Right atrium auricular region (tissue), 2 donors: ENCODE measurements at regions not wholly inside any gene's neighbourhood (a gene's known extent, or its start where the extent isn't known, plus 50 kb on each side); places are given as distances from the start of the nearest gene placed in this dataset.
A peak's percentile ranks its signal among the peaks of the same experiment; 100 is the strongest.

Source experiments
- DNase-seq: peaks from one replicate; pipeline ENCODE4 v3.0.0-alpha.2; 2019; ENCODE audit warnings: low spot score
- H3K27ac ChIP-seq, 2 donors: fragments of 200-600 bp; sonication (generic); 1 replicate in 1 of 2; 2 replicates in 1 of 2; pipeline ENCODE4 v1.5.1; 2016 to 2019
- H3K27me3 ChIP-seq, 2 donors: fragments of 200-600 bp; sonication (generic); one replicate each; pipeline versions ENCODE4 v1.5.1 to v1.6.0; 2017 to 2019
- H3K36me3 ChIP-seq: fragments of 200-600 bp; sonication (generic); one replicate; pipeline ENCODE4 v1.5.1; 2016
- H3K4me1 ChIP-seq, 2 donors: fragments of 200-600 bp; sonication (generic); one replicate each; pipeline versions ENCODE4 v1.5.1 to v1.6.0; 2017 to 2019
- H3K4me3 ChIP-seq, 2 donors: fragments of 200-600 bp; sonication (generic); 1 replicate in 1 of 2; 2 replicates in 1 of 2; pipeline ENCODE4 v1.5.1; 2017 to 2019; ENCODE audit warnings: mild to moderate bottlenecking in 1 of 2, moderate library complexity in 1 of 2
- H3K9me3 ChIP-seq, 2 donors: fragments of 200-600 bp; sonication (generic); one replicate each; pipeline ENCODE4 v1.5.1; 2019
- CTCF ChIP-seq, 2 donors: fragments of 200-600 bp; sonication (generic); IDR thresholded peaks; one replicate each; pipeline ENCODE4 v1.5.1; 2019; ENCODE audit warnings: antibody characterized with exemption in 2 of 2

GRCh38 chr15:70195587-70196305 is 98.0 kb upstream of the TLE3 start:
- Histone ChIP-seq H3K4me1 (peaks cover 0 to 16% of the 10 kb centered on the region in 2 donors), H3K4me3 (no peak overlapping the region), H3K36me3 (no peaks in the 10 kb centered on the region), H3K27ac (peak overlapping the region; percentile 10 to 39), H3K9me3 (peaks cover 0 to 9% of the 10 kb centered on the region in 2 donors), H3K27me3 (no peaks in the 10 kb centered on the region)
- no peak for TF ChIP-seq CTCF (IDR thresholded peaks at IDR 0.05)
- DNase-seq = peak; percentile 85

GRCh38 chr15:70195171-70195570 is 97.5 kb upstream of the TLE3 start:
- Histone ChIP-seq H3K4me1 (peaks cover 0 to 16% of the 10 kb centered on the region in 2 donors), H3K4me3 (no peak overlapping the region), H3K9me3 (peaks cover 0 to 9% of the 10 kb centered on the region in 2 donors), H3K36me3 (no peaks in the 10 kb centered on the region), H3K27me3 (no peaks in the 10 kb centered on the region), H3K27ac (peak overlapping the region; percentile 10 to 38)
- DNase-seq = no peak
- TF ChIP-seq CTCF (IDR thresholded peaks at IDR 0.05) = no peak

- Histone ChIP-seq H3K27me3 (no peaks in the 10 kb centered on the region), H3K4me3 (no peak overlapping the region), H3K27ac (no peak overlapping the region), H3K9me3 (peaks cover 0 to 9% of the 10 kb centered on the region in 2 donors), H3K36me3 (no peaks in the 10 kb centered on the region), H3K4me1 (peaks cover 0 to 16% of the 10 kb centered on the region in 2 donors)
- no peak for DNase-seq
- TF ChIP-seq CTCF (IDR thresholded peaks at IDR 0.05) = no peak
Observed at GRCh38 chr15:70194266-70194665, 96.5 kb upstream of the TLE3 start.

- peaks cover 0 to 16% of the 10 kb centered on the region in 2 donors for H3K4me1 ChIP-seq
- no peaks in the 10 kb centered on the region for H3K27me3 ChIP-seq
- no peak overlapping the region for H3K27ac ChIP-seq
- DNase-seq = no peak
- H3K36me3 ChIP-seq = no peaks in the 10 kb centered on the region
- H3K9me3 ChIP-seq = peaks cover 0 to 9% of the 10 kb centered on the region in 2 donors
- no peak for TF ChIP-seq CTCF (IDR thresholded peaks at IDR 0.05)
- no peak overlapping the region for H3K4me3 ChIP-seq
Observed at GRCh38 chr15:70193734-70194133, 96.0 kb upstream of the TLE3 start.

GRCh38 chr15:70192490-70192889 is 94.8 kb upstream of the TLE3 start:
- Histone ChIP-seq H3K4me3 (no peak overlapping the region), H3K4me1 (peaks cover 0 to 16% of the 10 kb centered on the region in 2 donors), H3K9me3 (peaks cover 0 to 9% of the 10 kb centered on the region in 2 donors), H3K27me3 (no peaks in the 10 kb centered on the region), H3K27ac (no peak overlapping the region), H3K36me3 (no peaks in the 10 kb centered on the region)
- no peak for DNase-seq
- TF ChIP-seq CTCF (IDR thresholded peaks at IDR 0.05) = no peak

GRCh38 chr15:70192041-70192440 is 94.3 kb upstream of the TLE3 start:
- H3K4me3 ChIP-seq = no peak overlapping the region
- peaks cover 0 to 16% of the 10 kb centered on the region in 2 donors for H3K4me1 ChIP-seq
- H3K9me3 ChIP-seq = peaks cover 0 to 9% of the 10 kb centered on the region in 2 donors
- no peak for TF ChIP-seq CTCF (IDR thresholded peaks at IDR 0.05)
- H3K36me3 ChIP-seq = no peaks in the 10 kb centered on the region
- H3K27me3 ChIP-seq = no peaks in the 10 kb centered on the region
- H3K27ac ChIP-seq = no peak overlapping the region
- DNase-seq = no peak
